Ureter (tissue), 1 donor: ENCODE measurements at regions not wholly inside any gene's neighbourhood (a gene's known extent, or its start where the extent isn't known, plus 50 kb on each side); places are given as distances from the start of the nearest gene placed in this dataset.
"Not testable (repeated sequence)": the region's sequence is repeated elsewhere in the genome, so short reads cannot be mapped to it uniquely, and the experiment has no call there.

Source experiments
- DNase-seq: peaks from one replicate; pipeline ENCODE4 v3.0.0-alpha.2; 2020; ENCODE audit warnings: low spot score
- donor health status: DM: yes; HTN: yes; CAD: no.

DNA sequence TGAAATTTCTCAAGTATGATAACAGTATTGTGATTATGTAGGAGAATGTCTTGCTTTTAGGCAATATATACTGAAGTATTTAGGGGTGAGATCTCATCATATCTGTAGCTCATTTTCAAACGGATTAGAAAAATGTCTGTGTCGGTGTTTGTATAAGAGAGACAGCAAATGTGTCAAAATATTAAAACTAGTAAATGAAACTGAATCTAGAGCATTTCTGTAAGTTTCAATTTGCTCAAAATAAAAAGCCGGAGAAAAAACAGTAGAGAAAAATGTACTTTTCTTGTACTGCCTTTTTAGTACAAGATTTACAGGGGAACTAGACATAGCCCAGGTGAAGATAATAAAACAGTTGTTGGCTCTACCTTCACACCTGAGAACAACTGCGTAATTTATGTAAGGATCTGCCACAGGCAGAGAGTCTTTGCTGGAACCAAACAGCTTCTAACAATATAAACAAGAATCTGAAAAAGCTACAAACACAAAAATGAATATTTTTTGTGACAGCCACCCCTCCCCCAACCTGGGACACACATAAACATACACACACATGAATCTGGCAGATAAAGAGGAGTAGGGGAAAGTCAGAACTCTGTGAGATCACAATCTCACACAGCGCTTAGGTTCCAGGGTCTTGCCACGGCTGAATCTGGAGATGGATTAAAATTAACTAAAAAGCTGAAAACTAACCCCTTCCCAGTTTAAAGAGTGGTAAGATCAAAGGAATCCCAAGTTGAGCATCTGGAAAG, 153.3 kb downstream of the AVL9 start:
- no peak for DNase-seq

- not testable (repeated sequence) for DNase-seq
Measured at GRCh38 chr7:32645255-32645654, 150.0 kb downstream of the AVL9 start.

- DNase-seq, result no peak
Measured at GRCh38 chr7:32643194-32643593, 147.9 kb downstream of the AVL9 start.

GRCh38 chr7:32639122-32639521, 143.8 kb downstream of the AVL9 start:
- DNase-seq, result no peak

GRCh38 chr7:32638479-32639121, 143.3 kb downstream of the AVL9 start:
- DNase-seq, result not testable (repeated sequence)
